RWPE1 (cell line): ENCODE measurements at regions not wholly inside any gene's neighbourhood (a gene's known extent, or its start where the extent isn't known, plus 50 kb on each side); places are given as distances from the start of the nearest gene placed in this dataset.

Experiments used
- CTCF ChIA-PET: fragments of 350-600 bp; sonication (Branson Sonifier 250); formaldehyde crosslinking; extraction: SDS; loops from one replicate; lab custom pipeline; 2021; lab: Yijun Ruan, JAX
- POLR2A ChIA-PET: fragments of 400-600 bp; formaldehyde crosslinking; extraction: SDS; loops from one replicate; lab custom pipeline; 2020; ENCODE audit warnings: antibody characterized with exemption; ENCODE audit not compliant: low non-redundant PET; lab: Yijun Ruan, JAX
- DNase-seq: peaks from one replicate; pipeline ENCODE4 v3.0.0; 2012; ENCODE audit warnings: low spot score
- H3K27ac ChIP-seq: fragments of 450-650 bp; 2 replicates; pipeline ENCODE4 v1.5.1; 2017
- CTCF ChIP-seq: fragments of 450-650 bp; conservative IDR thresholded peaks from 2 replicates; pipeline ENCODE4 v1.5.1; 2017; ENCODE audit warnings: low read depth, mild to moderate bottlenecking

- ChIA-PET CTCF (no interaction called here), POLR2A (no interaction called here)
- TF ChIP-seq CTCF = no peak
- H3K27ac ChIP-seq = no peak overlapping the region
- no peak for DNase-seq
Observed at GRCh38 chr16:77557385-77557784, 122.6 kb upstream of the ADAMTS18 start.

- no peak overlapping the region for H3K27ac ChIP-seq
- DNase-seq = no peak
- CTCF ChIA-PET = no interaction called here
- no peak for TF ChIP-seq CTCF
- POLR2A ChIA-PET = no interaction called here
Observed at GRCh38 chr16:77558786-77559185, 124.0 kb upstream of the ADAMTS18 start.

- TF ChIP-seq CTCF = no peak
- CTCF ChIA-PET = interaction anchor here (1.2 kb wide), 1 partner anchor 8 kb away, joined by 4 read pairs; no protein-coding TSS in a partner anchor
- DNase-seq = no peak
- no peak overlapping the region for H3K27ac ChIP-seq
- POLR2A ChIA-PET = no interaction called here
Observed at GRCh38 chr16:77562497-77562896, 127.7 kb upstream of the ADAMTS18 start.

- TF ChIP-seq CTCF = no peak
- CTCF ChIA-PET = no interaction called here
- no peak overlapping the region for H3K27ac ChIP-seq
- DNase-seq = no peak
- POLR2A ChIA-PET = no interaction called here
Observed at GRCh38 chr16:77564791-77565390, 130.1 kb upstream of the ADAMTS18 start.

GRCh38 chr16:77569406-77569805, 134.6 kb upstream of the ADAMTS18 start:
- TF ChIP-seq CTCF = no peak
- POLR2A ChIA-PET = no interaction called here
- DNase-seq = no peak
- CTCF ChIA-PET = interaction anchor here (0.6 kb wide), 1 partner anchor 23 kb away, joined by 3 read pairs; no protein-coding TSS in a partner anchor
- H3K27ac ChIP-seq = no peak overlapping the region

- no peak for DNase-seq
- no peak for TF ChIP-seq CTCF
- ChIA-PET CTCF (no interaction called here), POLR2A (no interaction called here)
- H3K27ac ChIP-seq = no peak overlapping the region
Observed at GRCh38 chr16:77570574-77570973, 135.7 kb upstream of the ADAMTS18 start.
